HUDEP-2 (cell line): ENCODE measurements at regions not wholly inside any gene's neighbourhood (a gene's known extent, or its start where the extent isn't known, plus 50 kb on each side); places are given as distances from the start of the nearest gene placed in this dataset.
"Not testable (repeated sequence)": the region's sequence is repeated elsewhere in the genome, so short reads cannot be mapped to it uniquely, and the experiment has no call there.

Experiments used
- DNase-seq, 76 experiments: peaks; one replicate each; lab custom pipeline; 2025; ENCODE audit not compliant: unreplicated experiment in 76 of 76; lab: John Stamatoyannopoulos, UW

GRCh38 chr20:53656293-53657202 lies 62.9 kb upstream of the ZNF217 start:
- no peak for DNase-seq

DNA sequence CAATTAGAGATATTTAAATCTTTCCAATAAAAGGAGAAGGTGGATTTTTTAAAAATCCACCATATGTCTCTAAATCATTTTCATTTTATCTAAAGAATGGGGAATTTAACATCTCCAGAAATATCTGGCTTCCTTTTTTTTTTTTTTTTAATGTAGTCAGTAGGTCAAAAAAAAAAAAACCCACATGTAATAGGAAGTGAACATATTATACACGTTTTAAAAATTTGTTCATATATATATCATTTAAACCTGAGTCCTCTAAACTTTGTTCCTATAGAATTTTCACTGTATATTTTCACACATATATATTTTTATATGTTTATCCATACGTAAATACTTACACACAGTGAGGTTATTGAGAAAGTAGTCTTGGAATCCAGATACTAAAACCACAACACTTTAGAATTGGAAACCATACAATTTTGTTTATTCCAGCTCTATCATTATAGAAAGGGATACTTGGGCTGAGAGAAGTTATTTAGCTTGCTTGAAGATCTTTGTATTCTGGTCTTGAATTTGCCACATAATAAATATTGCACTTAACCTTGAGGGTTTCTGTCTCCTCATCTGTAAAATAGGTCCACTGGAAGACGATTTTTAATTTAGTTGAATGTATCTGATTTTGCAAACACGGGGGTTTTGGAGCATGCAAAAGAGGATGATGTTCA lies 62.1 kb upstream of the ZNF217 start:
- no peak for DNase-seq

DNA sequence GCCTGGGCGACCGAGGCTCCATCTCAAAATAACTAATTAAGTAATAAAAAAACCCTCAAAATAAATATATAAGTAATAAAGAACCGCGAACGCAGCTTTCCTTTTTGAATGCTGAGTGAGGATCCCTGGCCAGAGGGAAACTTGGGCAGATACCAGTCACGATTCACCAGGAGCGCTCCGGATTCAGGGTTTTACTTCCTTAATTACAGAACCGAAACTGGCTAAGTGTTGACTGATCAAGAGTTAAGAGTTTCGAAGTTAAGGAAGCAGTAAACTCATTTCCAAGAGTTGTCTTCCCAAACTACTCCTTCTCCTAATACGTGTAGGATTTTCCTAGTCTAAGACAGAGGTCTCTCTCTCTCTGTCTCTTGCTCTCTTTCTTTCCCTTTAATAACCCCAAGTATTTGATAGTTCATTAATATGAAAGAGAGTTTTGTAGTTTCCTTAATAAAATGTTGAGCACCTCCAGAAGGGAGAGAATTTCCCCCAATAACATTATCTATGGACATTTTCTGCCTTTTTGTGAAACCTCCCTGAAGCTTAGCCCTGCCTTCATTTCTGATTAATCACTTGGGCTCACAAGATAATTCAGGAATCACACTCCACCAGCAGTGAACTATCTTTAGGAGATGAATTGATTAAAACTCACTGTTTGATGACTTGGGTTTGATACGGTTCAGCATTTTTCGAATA lies 61.4 kb upstream of the ZNF217 start:
- DNase-seq: no peak

- DNase-seq: not testable (repeated sequence)
Measured at GRCh38 chr20:53654521-53654920, 60.9 kb upstream of the ZNF217 start.

DNA sequence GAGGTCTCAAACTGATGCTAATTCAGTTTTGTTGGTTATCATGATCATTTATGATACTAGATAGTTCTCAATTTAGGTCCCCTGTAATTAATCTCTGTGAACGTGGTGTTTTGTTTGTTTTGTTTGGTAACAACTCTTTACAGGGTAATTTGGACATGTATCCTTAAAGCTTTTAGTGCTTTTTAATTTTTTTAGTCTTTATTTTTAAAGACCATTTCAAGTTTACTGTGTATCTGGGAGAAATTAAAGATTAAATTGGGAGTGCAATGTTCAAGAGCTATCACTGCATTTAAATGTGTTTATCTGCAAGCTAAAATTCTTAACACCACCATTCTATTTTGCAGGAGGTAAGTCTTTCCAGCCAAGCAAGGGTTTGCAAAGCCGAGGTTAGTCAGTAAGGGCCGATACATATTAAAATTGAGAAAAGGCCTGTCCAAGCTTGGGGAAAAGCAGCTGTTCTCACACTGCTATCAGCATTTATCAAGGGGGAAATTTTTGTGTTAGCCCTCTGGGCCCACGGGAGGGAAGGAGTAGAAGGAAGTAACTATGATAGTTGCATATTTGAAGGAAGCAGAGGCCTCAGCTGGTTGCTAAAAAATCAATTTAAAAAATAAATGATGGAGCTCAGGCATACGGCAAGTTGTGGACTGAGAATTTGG lies 59.3 kb upstream of the ZNF217 start:
- no peak for DNase-seq

DNA sequence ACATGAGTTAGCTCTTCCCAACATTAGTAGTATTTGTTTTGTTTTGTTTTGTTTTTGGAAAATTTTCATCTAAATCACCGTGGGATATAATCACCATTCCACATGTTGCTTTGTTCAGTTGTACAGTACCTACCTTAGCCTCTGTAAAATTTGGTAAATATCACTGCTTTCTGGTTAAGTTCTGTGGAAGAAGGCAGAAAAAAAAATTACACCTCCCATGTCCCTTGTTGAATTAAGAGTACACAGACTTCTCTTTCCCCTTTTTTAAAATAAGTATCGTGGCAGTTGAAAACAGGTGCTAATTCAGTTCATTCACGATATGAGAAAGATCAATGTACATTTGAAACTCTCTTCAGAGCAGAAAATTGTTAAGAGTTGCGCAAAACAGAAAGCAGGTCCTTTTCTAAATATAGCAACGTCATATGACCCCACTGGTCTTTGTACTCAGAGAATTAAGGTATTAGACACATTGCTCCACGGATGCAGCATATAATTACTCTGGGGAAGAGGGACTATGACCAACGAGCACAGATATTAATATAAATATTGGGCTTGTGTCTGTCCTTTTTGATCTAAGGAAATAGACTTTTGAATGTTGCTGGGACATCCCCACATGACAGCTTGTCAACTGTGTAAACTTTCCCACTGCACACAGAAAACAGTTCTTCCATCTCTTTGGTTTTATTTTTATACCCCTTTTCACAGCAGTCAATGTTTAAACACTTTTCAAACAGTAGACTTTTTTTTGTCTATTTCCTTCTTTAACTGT lies 58.6 kb upstream of the ZNF217 start:
- DNase-seq: peak in 3 of 76 experiments; percentile 2 to 25 (median 20)

DNA sequence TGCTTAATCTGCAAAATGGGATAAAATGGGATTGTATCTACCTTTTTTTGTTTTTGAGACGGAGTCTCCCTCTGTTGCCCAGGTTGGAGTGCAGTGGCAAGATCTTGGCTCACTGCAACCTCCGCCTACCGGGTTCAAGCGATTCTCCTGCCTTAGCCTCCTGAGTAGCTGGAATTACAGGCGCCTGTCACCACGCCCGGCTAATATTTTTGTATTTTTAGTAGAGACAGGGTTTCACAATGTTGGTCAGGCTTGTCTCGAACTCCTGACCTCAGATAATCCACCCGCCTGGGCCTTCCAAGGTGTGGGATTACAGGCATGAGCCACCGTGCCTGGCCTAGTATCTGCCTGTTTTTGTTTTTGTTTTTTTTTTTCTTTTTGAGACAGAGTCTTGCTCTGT lies 55.9 kb upstream of the ZNF217 start:
- not testable (repeated sequence) for DNase-seq

GRCh38 chr20:53647286-53647821 lies 53.7 kb upstream of the ZNF217 start:
- no peak for DNase-seq

- DNase-seq: no peak
Measured at GRCh38 chr20:53646550-53646949, 52.9 kb upstream of the ZNF217 start.

DNA sequence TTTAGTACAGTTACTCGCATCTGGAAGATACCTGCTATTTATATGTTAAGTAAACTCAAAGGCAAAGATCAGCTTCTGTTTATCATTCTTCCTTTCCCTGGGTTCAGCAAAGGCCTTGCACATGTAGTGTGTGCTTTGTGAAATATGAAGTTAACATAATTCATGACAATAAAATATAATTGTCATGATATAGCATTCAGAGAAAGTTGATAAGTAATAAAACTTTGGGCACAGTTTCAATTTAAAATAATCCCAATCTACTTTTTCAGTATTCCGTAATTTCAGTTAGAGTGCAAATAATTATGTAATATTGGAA lies 51.9 kb upstream of the ZNF217 start:
- no peak for DNase-seq

DNA sequence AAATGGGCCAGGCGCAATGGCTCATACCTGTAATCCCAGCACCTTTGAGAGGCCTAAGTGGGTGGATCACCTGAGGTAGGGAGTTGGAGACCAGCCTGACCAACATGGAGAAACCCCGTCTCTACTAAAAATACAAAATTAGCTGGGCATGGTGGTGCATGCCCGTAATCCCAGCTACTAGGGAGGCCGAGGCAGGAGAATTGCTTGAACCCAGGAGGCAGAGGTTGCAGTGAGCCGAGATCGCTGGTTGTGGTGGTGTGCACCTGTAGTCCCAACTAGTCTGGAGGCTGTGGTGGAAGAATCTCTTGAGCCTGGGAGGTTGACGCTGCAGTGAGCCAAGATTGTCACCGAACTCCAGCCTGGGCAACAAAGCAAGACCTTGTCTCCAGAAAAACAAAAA lies 50.5 kb upstream of the ZNF217 start:
- not testable (repeated sequence) for DNase-seq
